Caco-2 (cell line): ENCODE measurements at regions not wholly inside any gene's neighbourhood (a gene's known extent, or its start where the extent isn't known, plus 50 kb on each side); places are given as distances from the start of the nearest gene placed in this dataset.

ENCODE experiments used
- BruUV-seq: library from RNA; stranded (reverse); fragments of 400-500 nt; replicated peaks from 2 replicates; lab custom pipeline; 2021; lab: Mats Ljungman, UMichigan
- CTCF ChIA-PET: fragments of 300-600 bp; sonication (Branson Sonifier 250); formaldehyde crosslinking; loops from one replicate; lab custom pipeline; 2022; ENCODE audit warnings: antibody characterized with exemption; lab: Charles Lee
- POLR2A ChIA-PET: fragments of 300-600 bp; sonication (Branson Sonifier 250); formaldehyde crosslinking; loops from one replicate; lab custom pipeline; 2022; ENCODE audit warnings: antibody characterized with exemption; lab: Charles Lee
- DNase-seq, 2 experiments: peaks; one replicate each; pipeline versions ENCODE4 v3.0.0 to v3.0.0-alpha.2; 2020 to 2022
- H3K27me3 ChIP-seq: replicated peaks from 2 replicates; pipeline ENCODE4 v1.6.0; 2011; ENCODE audit warnings: low read length; ENCODE audit not compliant: control insufficient read depth, insufficient read depth
- H3K36me3 ChIP-seq: 2 replicates; pipeline ENCODE4 v1.5.1; 2011; ENCODE audit warnings: low read length; ENCODE audit not compliant: control insufficient read depth, insufficient read depth
- H3K4me1 ChIP-seq: fragments of 250-450 bp; sonication (Bioruptor Pico); 2 replicates; pipeline ENCODE4 v1.5.1; 2020; ENCODE audit warnings: mild to moderate bottlenecking
- H3K4me3 ChIP-seq: 2 replicates; pipeline ENCODE4 v1.5.1; 2011; ENCODE audit warnings: low read depth, mild to moderate bottlenecking, control low read depth, low read length
- H3K9me3 ChIP-seq: fragments of 250-450 bp; sonication (Bioruptor Pico); 2 replicates; pipeline ENCODE4 v1.5.1; 2020; ENCODE audit warnings: mild to moderate bottlenecking, moderate library complexity
- H3K27ac Mint-ChIP-seq: one replicate; pipeline ENCODE4 v1.8.0; 2022; ENCODE audit warnings: mixed read lengths; ENCODE audit not compliant: unreplicated experiment
- H3K27me3 Mint-ChIP-seq: one replicate; pipeline ENCODE4 v1.8.0; 2022; ENCODE audit warnings: mixed read lengths; ENCODE audit not compliant: insufficient read depth, unreplicated experiment
- H3K36me3 Mint-ChIP-seq: one replicate; pipeline ENCODE4 v1.8.0; 2022; ENCODE audit warnings: mild to moderate bottlenecking, mixed read lengths; ENCODE audit not compliant: insufficient read depth, unreplicated experiment
- H3K4me1 Mint-ChIP-seq: one replicate; pipeline ENCODE4 v1.8.0; 2022; ENCODE audit warnings: low read depth, mixed read lengths; ENCODE audit not compliant: unreplicated experiment
- H3K4me3 Mint-ChIP-seq: one replicate; pipeline ENCODE4 v1.8.0; 2022; ENCODE audit warnings: mild to moderate bottlenecking, moderate library complexity, mixed read lengths; ENCODE audit not compliant: unreplicated experiment
- H3K9me3 Mint-ChIP-seq: one replicate; pipeline ENCODE4 v1.8.0; 2022; ENCODE audit warnings: mixed read lengths; ENCODE audit not compliant: unreplicated experiment
- CTCF ChIP-seq, 2 experiments: fragments of 200-600 bp in 1 of 2; IDR thresholded peaks; 1 replicate in 1 of 2; 2 replicates in 1 of 2; pipeline versions ENCODE4 v1.5.1 to v1.8.0; 2011 to 2022; ENCODE audit warnings: antibody characterized with exemption in 1 of 2, control low read depth in 1 of 2, inconsistent platforms in 1 of 2, low read depth in 1 of 2, low read length in 1 of 2, mild to moderate bottlenecking in 1 of 2, moderate library complexity in 1 of 2; ENCODE audit not compliant: insufficient read depth in 1 of 2, severe bottlenecking in 1 of 2, unreplicated experiment in 1 of 2
- intact Hi-C: fragments of 100-400 bp; cut with micrococcal nuclease; formaldehyde crosslinking; loops from one replicate; pipeline ENCODE4 v1.10.0; 2022; ENCODE audit not compliant: unreplicated experiment

GRCh38 chr17:77608431-77608830 lies 350.1 kb upstream of the TNRC6C start:
- Mint-ChIP-seq H3K36me3 (no peaks in the 10 kb centered on the region), H3K4me3 (no peak overlapping the region), H3K27me3 (peaks cover 26% of the 10 kb centered on the region), H3K9me3 (no peaks in the 10 kb centered on the region), H3K27ac (no peak overlapping the region), H3K4me1 (no peaks in the 10 kb centered on the region)
- ChIA-PET CTCF (no interaction called here), POLR2A (no interaction called here)
- no peak for TF ChIP-seq CTCF (IDR thresholded peaks at IDR 0.05; ENCODE audit: insufficient read depth in 1 of 2, low read depth in 1 of 2, low read length in 1 of 2, severe bottlenecking in 1 of 2, unreplicated experiment in 1 of 2)
- Histone ChIP-seq H3K27me3 (no peaks in the 10 kb centered on the region), H3K4me3 (no peak overlapping the region), H3K4me1 (no peaks in the 10 kb centered on the region), H3K36me3 (no peaks in the 10 kb centered on the region), H3K9me3 (no peaks in the 10 kb centered on the region)
- intact Hi-C loops, result no loop called here
- BruUV-seq, result no TSS peak
- no peak for DNase-seq

- Mint-ChIP-seq H3K4me3 (no peak overlapping the region), H3K36me3 (no peaks in the 10 kb centered on the region), H3K27me3 (peaks cover 30% of the 10 kb centered on the region), H3K4me1 (no peaks in the 10 kb centered on the region), H3K9me3 (no peaks in the 10 kb centered on the region), H3K27ac (no peak overlapping the region)
- TF ChIP-seq CTCF (IDR thresholded peaks at IDR 0.05; ENCODE audit: insufficient read depth in 1 of 2, low read depth in 1 of 2, low read length in 1 of 2, severe bottlenecking in 1 of 2, unreplicated experiment in 1 of 2), result no peak
- Histone ChIP-seq H3K9me3 (no peaks in the 10 kb centered on the region), H3K36me3 (no peaks in the 10 kb centered on the region), H3K4me3 (no peak overlapping the region), H3K4me1 (no peaks in the 10 kb centered on the region), H3K27me3 (no peaks in the 10 kb centered on the region)
- POLR2A ChIA-PET, result no interaction called here
- DNase-seq, result no peak
- no TSS peak for BruUV-seq
- intact Hi-C loops, result no loop called here
- CTCF ChIA-PET, result no interaction called here
These were observed 348.7 kb upstream of the TNRC6C start for GRCh38 chr17:77609553-77610517.

- H3K36me3 Mint-ChIP-seq, result no peaks in the 10 kb centered on the region
- POLR2A ChIA-PET, result no interaction called here
- no peak overlapping the region for H3K27ac Mint-ChIP-seq
- Histone ChIP-seq H3K4me3 (no peak overlapping the region), H3K9me3 (no peaks in the 10 kb centered on the region), H3K27me3 (no peaks in the 10 kb centered on the region), H3K4me1 (no peaks in the 10 kb centered on the region), H3K36me3 (no peaks in the 10 kb centered on the region)
- H3K9me3 Mint-ChIP-seq, result no peaks in the 10 kb centered on the region
- TF ChIP-seq CTCF (IDR thresholded peaks at IDR 0.05; ENCODE audit: insufficient read depth in 1 of 2, low read depth in 1 of 2, low read length in 1 of 2, severe bottlenecking in 1 of 2, unreplicated experiment in 1 of 2), result no peak
- DNase-seq, result no peak
- H3K4me3 Mint-ChIP-seq, result no peak overlapping the region
- CTCF ChIA-PET, result no interaction called here
- H3K27me3 Mint-ChIP-seq, result peaks cover 30% of the 10 kb centered on the region
- intact Hi-C loops, result no loop called here
- no TSS peak for BruUV-seq
- H3K4me1 Mint-ChIP-seq, result no peaks in the 10 kb centered on the region
These were observed 348.0 kb upstream of the TNRC6C start for GRCh38 chr17:77610518-77610893.
